Brain microvascular endothelial cell (primary cell): ENCODE measurements at regions not wholly inside any gene's neighbourhood (a gene's known extent, or its start where the extent isn't known, plus 50 kb on each side); places are given as distances from the start of the nearest gene placed in this dataset.
"Not testable (repeated sequence)": the region's sequence is repeated elsewhere in the genome, so short reads cannot be mapped to it uniquely, and the experiment has no call there.

Experiments
- DNase-seq: peaks from one replicate; pipeline ENCODE4 v3.0.0-alpha.2; 2020
- H3K27ac ChIP-seq: fragments of 250-450 bp; sonication (Bioruptor Pico); 2 replicates; pipeline ENCODE4 v1.5.1; 2020; ENCODE audit warnings: mild to moderate bottlenecking, moderate library complexity
- H3K27me3 ChIP-seq: fragments of 250-450 bp; sonication (Bioruptor Pico); replicated peaks from 2 replicates; pipeline ENCODE4 v1.5.1; 2020; ENCODE audit warnings: mild to moderate bottlenecking
- H3K36me3 ChIP-seq: fragments of 250-450 bp; sonication (Bioruptor Pico); replicated peaks from 2 replicates; pipeline ENCODE4 v1.5.1; 2020; ENCODE audit warnings: mild to moderate bottlenecking
- H3K4me3 ChIP-seq: 2 replicates; pipeline ENCODE4 v1.5.1; 2011; ENCODE audit warnings: low read depth, mild to moderate bottlenecking, control low read depth, low read length, moderate library complexity
- CTCF ChIP-seq: IDR thresholded peaks from 2 replicates; pipeline ENCODE4 v1.5.1; 2011; ENCODE audit warnings: low read depth, mild to moderate bottlenecking, moderate library complexity, low read length, control low read depth, inconsistent platforms; ENCODE audit errors: missing control alignments
- in situ Hi-C: cut with HindIII; loops from 2 replicates; pipeline ENCODE4 v1.10.0; 2017; ENCODE audit warnings: low sequenced_read_pairs, low pct_ligation_motif_present

- Histone ChIP-seq H3K27ac (no peak overlapping the region), H3K36me3 (no peaks in the 10 kb centered on the region), H3K27me3 (no peaks in the 10 kb centered on the region), H3K4me3 (no peak overlapping the region)
- in situ Hi-C loops = no loop called here
- no peak for DNase-seq
- TF ChIP-seq CTCF = no peak
Measured at GRCh38 chr18:3346487-3346886, 84.6 kb downstream of the MYL12B start.

GRCh38 chr18:3347286-3347803, 85.4 kb downstream of the MYL12B start:
- TF ChIP-seq CTCF = no peak
- Histone ChIP-seq H3K4me3 (no peak overlapping the region), H3K36me3 (no peaks in the 10 kb centered on the region), H3K27ac (no peak overlapping the region), H3K27me3 (no peaks in the 10 kb centered on the region)
- DNase-seq = no peak
- in situ Hi-C loops = no loop called here

GRCh38 chr18:3348176-3348575, 86.2 kb downstream of the MYL12B start:
- no peak overlapping the region for H3K4me3 ChIP-seq
- H3K36me3 ChIP-seq = no peaks in the 10 kb centered on the region
- H3K27ac ChIP-seq = no peak overlapping the region
- DNase-seq = no peak
- in situ Hi-C loops = no loop called here
- no peaks in the 10 kb centered on the region for H3K27me3 ChIP-seq
- TF ChIP-seq CTCF = no peak

- H3K36me3 ChIP-seq = not testable (repeated sequence)
Measured at GRCh38 chr18:3349046-3349841, 87.3 kb downstream of the MYL12B start.

GRCh38 chr18:3350021-3350420, 88.1 kb downstream of the MYL12B start:
- TF ChIP-seq CTCF = no peak
- Histone ChIP-seq H3K4me3 (no peak overlapping the region), H3K36me3 (no peaks in the 10 kb centered on the region), H3K27ac (no peak overlapping the region), H3K27me3 (no peaks in the 10 kb centered on the region)
- in situ Hi-C loops = no loop called here
- no peak for DNase-seq

More at GRCh38 chr18:3349046-3349841, 87.3 kb downstream of the MYL12B start:
- in situ Hi-C loops, DNase-seq, H3K27ac ChIP-seq, H3K4me3 ChIP-seq, H3K27me3 ChIP-seq: not testable (repeated sequence)

GRCh38 chr18:3350566-3351527, 88.9 kb downstream of the MYL12B start:
- in situ Hi-C loops = no loop called here
- DNase-seq = no peak
- no peak overlapping the region for H3K4me3 ChIP-seq

More at GRCh38 chr18:3350566-3351527, 88.9 kb downstream of the MYL12B start:
- TF ChIP-seq CTCF = no peak
- H3K27ac ChIP-seq = no peak overlapping the region
- no peaks in the 10 kb centered on the region for H3K27me3 ChIP-seq
- H3K36me3 ChIP-seq = no peaks in the 10 kb centered on the region
